T-helper 17 cell (primary cell): ENCODE measurements at regions not wholly inside any gene's neighbourhood (a gene's known extent, or its start where the extent isn't known, plus 50 kb on each side); places are given as distances from the start of the nearest gene placed in this dataset.

Experiments used
- ATAC-seq: fragments of 150-1000 bp; cut with Tn5 transposase; 2 replicates; pipeline ENCODE4 v1.10.0; 2021; ENCODE audit warnings: mild to moderate bottlenecking, moderate library complexity
- DNase-seq, 3 donors: peaks; one replicate each; pipeline versions ENCODE4 v3.0.0 to v3.0.0-alpha.2; 2020 to 2021
- H3K9me3 ChIP-seq: one replicate; pipeline ENCODE4 v1.7.0; 2013; ENCODE audit warnings: low read length, mild to moderate bottlenecking; ENCODE audit not compliant: control insufficient read depth, poor library complexity, severe bottlenecking
- H3K27ac Mint-ChIP-seq: one replicate; pipeline ENCODE4 v1.8.0; 2022; ENCODE audit warnings: mild to moderate bottlenecking, moderate library complexity, mixed read lengths
- H3K27me3 Mint-ChIP-seq: one replicate; pipeline ENCODE4 v1.8.0; 2022; ENCODE audit warnings: mixed read lengths
- H3K36me3 Mint-ChIP-seq: one replicate; pipeline ENCODE4 v1.8.0; 2022; ENCODE audit warnings: low read depth, mixed read lengths
- H3K4me1 Mint-ChIP-seq: one replicate; pipeline ENCODE4 v1.8.0; 2022; ENCODE audit warnings: mild to moderate bottlenecking, mixed read lengths
- H3K4me3 Mint-ChIP-seq: one replicate; pipeline ENCODE4 v1.8.0; 2022; ENCODE audit warnings: mild to moderate bottlenecking, moderate library complexity, mixed read lengths

DNA sequence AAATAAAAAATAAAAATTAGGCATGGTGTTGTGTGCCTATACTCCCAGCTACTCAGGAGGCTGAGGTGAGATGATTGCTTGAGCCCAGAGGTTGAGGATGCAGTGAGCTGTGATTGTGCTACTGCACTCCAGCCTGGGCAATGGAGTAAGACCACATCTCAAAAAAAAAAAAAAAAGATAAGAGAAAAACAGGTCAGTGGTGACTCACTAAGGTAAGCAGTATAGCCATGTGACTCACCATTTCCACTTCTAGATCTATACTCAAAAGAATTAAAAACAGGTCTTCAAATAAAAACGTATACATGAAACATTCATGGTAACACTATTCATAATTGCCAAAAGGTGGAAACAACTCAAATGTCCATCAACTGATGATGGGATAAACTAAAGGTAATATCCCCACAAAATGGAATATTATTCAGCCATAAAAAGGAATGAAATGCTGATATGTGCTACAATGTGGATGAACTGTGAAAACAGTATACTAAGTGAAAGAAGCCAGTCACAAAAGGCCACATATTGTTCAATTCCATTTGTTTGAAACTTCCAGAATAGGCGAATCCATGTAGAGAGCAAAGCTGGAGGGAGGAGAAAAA is 75.1 kb downstream of the ZNF281 start:
- H3K9me3 ChIP-seq, result no peaks in the 10 kb centered on the region
- no peak for ATAC-seq
- Mint-ChIP-seq H3K36me3 (no peaks in the 10 kb centered on the region), H3K27ac (no peak overlapping the region), H3K4me3 (no peak overlapping the region), H3K4me1 (peaks cover 11% of the 10 kb centered on the region), H3K27me3 (peaks cover 4% of the 10 kb centered on the region)
- no peak for DNase-seq

DNA sequence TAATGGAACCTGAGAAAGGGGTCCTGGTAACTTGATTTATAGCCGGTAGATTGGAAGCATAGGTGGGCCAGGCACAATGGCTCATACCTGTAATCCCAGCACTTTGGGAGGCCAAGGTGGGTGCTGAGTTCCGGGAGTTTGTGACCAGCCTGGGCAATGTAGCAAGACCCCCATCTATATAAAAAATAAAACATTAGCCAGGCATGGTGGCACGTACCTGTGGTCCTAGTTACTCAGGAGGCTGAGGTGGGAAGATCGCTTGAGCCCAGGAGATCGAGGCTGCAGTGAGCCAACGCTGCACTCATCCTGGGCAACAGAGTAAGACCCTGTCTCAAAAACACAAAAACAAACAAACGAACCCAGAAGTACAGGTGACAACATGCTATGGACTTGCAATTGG is 76.5 kb downstream of the ZNF281 start:
- H3K27me3 Mint-ChIP-seq, result peaks cover 7% of the 10 kb centered on the region
- no peaks in the 10 kb centered on the region for H3K36me3 Mint-ChIP-seq
- no peaks in the 10 kb centered on the region for H3K9me3 ChIP-seq
- no peak overlapping the region for H3K4me3 Mint-ChIP-seq
- DNase-seq, result no peak
- ATAC-seq, result no peak
- H3K4me1 Mint-ChIP-seq, result peaks cover 11% of the 10 kb centered on the region
- H3K27ac Mint-ChIP-seq, result no peak overlapping the region

DNA sequence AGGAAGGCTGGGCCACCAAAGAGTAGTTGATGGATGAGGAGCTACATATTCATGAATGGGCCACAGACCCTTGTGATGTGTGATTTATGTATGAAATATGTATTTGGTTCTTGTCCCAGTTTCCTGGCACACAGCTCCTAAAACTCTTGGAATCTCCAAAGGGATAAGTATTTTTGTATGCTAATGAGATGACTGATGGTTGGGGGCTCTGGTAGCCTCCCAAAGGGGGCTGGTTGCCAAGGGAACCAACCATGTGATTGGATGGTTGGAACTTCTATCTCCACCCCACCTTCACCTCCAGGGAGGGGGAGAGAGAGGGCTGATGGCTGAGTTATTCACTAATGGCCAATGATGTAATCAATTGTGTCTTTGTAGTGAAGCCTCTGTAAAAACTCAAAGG is 77.1 kb downstream of the ZNF281 start:
- DNase-seq (no peak), ATAC-seq (no peak)
- no peaks in the 10 kb centered on the region for H3K9me3 ChIP-seq
- Mint-ChIP-seq H3K36me3 (no peaks in the 10 kb centered on the region), H3K27ac (no peak overlapping the region), H3K27me3 (peaks cover 11% of the 10 kb centered on the region), H3K4me1 (peaks cover 9% of the 10 kb centered on the region), H3K4me3 (no peak overlapping the region)

DNA sequence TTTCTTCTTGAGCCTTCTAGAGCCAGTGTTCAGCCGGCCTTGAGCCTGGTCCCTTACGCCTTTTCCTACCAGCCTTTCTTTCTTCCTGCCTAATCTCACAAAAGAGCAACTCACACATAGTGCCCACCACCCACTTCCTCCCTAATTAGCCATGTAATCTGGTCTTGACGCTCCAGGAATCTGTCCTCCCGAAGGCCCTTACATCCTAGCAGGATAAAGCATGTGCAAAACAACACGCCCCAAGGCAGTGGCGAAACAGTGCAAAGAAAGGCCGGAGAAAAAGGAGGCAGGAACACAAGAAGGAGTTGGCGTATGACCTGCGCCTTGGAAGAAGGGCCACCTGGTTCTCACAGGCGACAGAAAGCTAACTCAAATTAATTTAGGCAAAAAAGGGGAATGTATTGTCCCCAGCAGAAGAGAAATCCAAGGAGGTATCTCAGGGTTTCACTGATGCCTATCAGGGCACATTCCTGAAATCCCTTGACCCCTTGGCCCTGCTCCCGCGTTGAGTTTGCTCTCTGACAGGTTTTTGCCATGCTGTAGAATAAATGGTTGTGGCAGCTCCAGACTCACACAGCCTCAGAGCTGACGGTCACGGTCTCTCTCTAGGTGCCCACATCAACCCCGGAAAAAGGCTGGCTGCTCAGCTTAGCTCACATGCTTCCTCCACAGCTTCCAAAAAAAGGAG is 79.0 kb downstream of the ZNF281 start:
- Mint-ChIP-seq H3K27me3 (peaks cover 16% of the 10 kb centered on the region), H3K4me3 (no peak overlapping the region), H3K27ac (no peak overlapping the region), H3K4me1 (peaks cover 2% of the 10 kb centered on the region), H3K36me3 (no peaks in the 10 kb centered on the region)
- H3K9me3 ChIP-seq, result no peaks in the 10 kb centered on the region
- no peak for DNase-seq
- no peak for ATAC-seq

DNA sequence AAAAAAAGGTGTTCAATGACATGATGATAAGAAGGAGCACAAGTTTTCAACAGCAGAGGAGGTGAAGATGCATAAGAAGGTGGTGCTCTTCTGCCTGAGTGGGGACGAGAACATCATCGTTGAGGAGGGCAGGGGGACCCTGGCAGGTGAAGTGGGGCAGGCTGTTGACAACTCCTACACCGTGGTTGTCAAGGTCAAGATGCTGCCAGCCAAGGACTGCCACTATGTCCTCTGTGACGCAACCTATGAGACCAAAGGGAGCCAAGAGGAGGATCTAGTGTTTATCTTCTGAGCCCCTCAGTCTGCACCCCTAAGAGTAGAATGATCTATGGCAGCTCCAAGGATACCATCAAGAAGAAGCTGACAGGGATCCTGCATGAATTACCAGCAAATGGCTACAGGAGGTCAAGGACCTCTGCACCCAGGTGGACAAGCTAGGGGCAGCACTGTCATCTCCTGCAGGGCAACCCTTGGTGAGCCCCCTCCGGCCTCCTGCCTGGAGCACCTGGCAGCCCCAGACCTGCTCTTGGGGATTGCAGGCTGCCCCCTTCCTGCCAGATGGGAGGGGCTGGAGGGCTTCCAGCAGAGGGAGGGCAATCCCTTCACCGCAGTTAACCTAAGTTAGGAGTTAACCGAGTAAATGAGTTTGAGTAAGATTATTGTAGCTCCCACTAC is 80.5 kb downstream of the ZNF281 start:
- H3K4me3 Mint-ChIP-seq, result no peak overlapping the region
- H3K4me1 Mint-ChIP-seq, result peaks cover 2% of the 10 kb centered on the region
- H3K36me3 Mint-ChIP-seq, result no peaks in the 10 kb centered on the region
- H3K27ac Mint-ChIP-seq, result no peak overlapping the region
- DNase-seq (no peak), ATAC-seq (no peak)
- no peaks in the 10 kb centered on the region for H3K9me3 ChIP-seq
- peaks cover 17% of the 10 kb centered on the region for H3K27me3 Mint-ChIP-seq

DNA sequence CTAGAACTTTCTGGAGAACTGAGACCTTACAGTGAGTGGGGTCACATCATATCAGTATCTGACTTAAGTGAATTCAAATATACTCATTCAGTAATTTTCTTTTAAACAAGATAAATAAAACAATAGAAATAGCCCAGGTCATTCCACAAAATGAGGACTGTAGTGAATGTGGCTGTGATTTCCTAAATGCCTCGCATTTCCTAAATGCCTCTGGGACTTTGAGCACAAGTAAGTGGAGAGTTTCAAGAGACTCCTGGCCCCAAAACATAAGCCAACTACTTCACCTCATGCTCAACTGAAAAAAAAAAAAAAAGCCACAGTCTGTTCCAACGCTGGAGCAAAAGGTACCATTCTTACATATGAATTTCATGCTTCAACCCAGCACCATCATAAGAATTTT is 81.5 kb downstream of the ZNF281 start:
- H3K9me3 ChIP-seq, result no peaks in the 10 kb centered on the region
- ATAC-seq, result no peak
- H3K4me3 Mint-ChIP-seq, result no peak overlapping the region
- H3K27ac Mint-ChIP-seq, result no peak overlapping the region
- no peaks in the 10 kb centered on the region for H3K4me1 Mint-ChIP-seq
- H3K36me3 Mint-ChIP-seq, result no peaks in the 10 kb centered on the region
- no peak for DNase-seq
- peaks cover 17% of the 10 kb centered on the region for H3K27me3 Mint-ChIP-seq

DNA sequence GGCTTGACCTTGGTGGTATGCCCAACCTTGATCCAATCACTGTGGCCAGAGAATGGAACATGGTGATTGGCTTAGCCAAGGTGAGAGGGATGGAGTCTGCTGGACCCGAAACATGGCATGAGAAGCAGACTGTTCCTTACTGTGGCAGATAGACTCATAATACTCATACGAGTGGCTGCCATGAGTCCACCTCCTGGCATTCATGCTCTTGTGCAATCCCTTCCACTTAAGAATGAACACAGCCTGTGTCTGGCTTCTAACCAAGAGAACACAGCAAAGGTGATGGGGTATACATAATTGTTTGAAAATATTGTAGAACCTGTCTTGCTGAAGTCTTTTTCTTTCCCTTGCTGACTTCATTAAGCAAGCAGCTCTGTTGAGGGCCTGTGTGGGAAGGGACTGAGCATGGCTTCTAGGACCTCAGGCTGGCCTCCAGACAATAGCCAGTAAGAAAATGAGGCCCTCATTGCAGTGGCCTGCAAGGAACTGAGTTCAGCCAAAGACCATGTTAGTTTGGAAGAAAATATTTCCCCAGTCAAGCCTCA is 85.9 kb downstream of the ZNF281 start:
- Mint-ChIP-seq H3K4me1 (no peaks in the 10 kb centered on the region), H3K27me3 (peaks cover 10% of the 10 kb centered on the region), H3K4me3 (no peak overlapping the region), H3K36me3 (no peaks in the 10 kb centered on the region), H3K27ac (no peak overlapping the region)
- no peaks in the 10 kb centered on the region for H3K9me3 ChIP-seq
- ATAC-seq, result no peak
- no peak for DNase-seq

DNA sequence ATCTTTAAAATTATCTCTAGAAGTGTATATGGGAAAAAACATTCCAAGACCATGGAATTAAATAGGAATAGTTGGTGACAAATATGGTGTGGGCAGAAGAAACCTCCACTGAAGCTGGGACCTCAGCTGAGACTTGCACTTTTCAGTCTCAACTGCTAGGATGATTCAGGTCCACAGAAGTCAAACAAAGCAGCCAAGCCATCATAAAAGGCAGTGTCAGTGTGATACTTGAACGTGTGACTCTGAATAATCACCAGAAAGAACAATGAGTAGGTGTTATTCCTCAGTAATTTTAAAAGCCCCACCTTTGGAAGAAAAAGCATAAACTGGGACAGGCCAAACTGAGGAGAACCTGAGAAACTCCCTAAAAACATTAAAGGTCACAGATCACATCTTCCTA is 90.7 kb downstream of the ZNF281 start:
- ATAC-seq, result no peak
- H3K4me1 Mint-ChIP-seq, result no peaks in the 10 kb centered on the region
- no peaks in the 10 kb centered on the region for H3K36me3 Mint-ChIP-seq
- DNase-seq, result no peak
- no peak overlapping the region for H3K27ac Mint-ChIP-seq
- H3K9me3 ChIP-seq, result no peaks in the 10 kb centered on the region
- H3K4me3 Mint-ChIP-seq, result no peak overlapping the region
- H3K27me3 Mint-ChIP-seq, result peaks cover 7% of the 10 kb centered on the region

DNA sequence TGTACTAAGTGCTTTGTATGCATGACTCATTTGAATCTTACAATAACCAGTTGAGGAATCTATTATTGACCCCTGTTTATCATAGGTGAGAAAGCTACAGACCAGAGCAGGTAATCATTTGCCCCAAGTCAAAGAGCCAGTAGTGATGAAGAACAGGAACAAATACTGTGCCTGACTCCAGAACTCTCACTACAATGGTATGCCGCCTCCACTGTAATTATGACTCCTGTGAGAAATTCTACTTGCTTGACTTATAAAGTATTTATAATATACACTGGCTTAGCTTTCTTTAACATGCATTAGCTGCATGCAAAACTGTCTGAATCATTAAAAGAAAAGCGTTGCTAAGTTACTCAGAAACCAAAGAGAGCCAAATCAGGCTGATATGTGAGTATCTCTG is 92.6 kb downstream of the ZNF281 start:
- Mint-ChIP-seq H3K27ac (no peak overlapping the region), H3K4me3 (no peak overlapping the region), H3K36me3 (no peaks in the 10 kb centered on the region), H3K27me3 (peaks cover 10% of the 10 kb centered on the region), H3K4me1 (no peaks in the 10 kb centered on the region)
- no peaks in the 10 kb centered on the region for H3K9me3 ChIP-seq
- ATAC-seq (no peak), DNase-seq (no peak)

DNA sequence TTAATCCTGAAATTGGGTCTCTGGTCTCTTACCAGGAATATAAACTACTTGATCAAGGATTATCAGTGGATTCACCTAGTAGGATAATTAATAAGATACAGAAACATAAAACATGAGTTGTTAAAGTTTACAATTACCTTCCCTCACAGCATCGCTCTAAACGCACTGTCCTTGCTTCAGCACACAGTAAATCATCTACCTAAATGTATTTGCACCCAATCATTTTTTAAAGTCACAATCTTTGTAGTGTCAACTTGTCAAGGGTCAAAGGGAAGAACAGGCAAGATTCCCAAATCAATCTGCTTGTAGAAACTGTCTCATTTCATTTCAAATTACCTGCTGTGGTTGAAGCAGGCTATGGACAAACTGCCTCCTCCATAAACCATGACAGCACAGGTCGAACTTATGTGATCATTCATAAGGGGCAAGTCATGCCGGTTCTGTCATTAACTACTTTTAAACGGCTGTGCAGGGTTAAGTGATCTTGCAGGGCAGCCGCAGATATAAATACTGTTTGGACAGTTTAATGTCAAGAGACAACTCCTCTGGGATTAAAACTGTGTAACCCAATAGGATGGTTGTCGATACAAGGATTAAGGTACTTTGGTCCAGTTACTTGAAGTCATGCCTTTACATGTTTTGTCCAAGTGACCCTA is 93.6 kb downstream of the ZNF281 start:
- H3K9me3 ChIP-seq, result no peaks in the 10 kb centered on the region
- Mint-ChIP-seq H3K36me3 (no peaks in the 10 kb centered on the region), H3K4me3 (no peak overlapping the region), H3K27me3 (peaks cover 12% of the 10 kb centered on the region), H3K4me1 (no peaks in the 10 kb centered on the region), H3K27ac (no peak overlapping the region)
- ATAC-seq (no peak), DNase-seq (no peak)

DNA sequence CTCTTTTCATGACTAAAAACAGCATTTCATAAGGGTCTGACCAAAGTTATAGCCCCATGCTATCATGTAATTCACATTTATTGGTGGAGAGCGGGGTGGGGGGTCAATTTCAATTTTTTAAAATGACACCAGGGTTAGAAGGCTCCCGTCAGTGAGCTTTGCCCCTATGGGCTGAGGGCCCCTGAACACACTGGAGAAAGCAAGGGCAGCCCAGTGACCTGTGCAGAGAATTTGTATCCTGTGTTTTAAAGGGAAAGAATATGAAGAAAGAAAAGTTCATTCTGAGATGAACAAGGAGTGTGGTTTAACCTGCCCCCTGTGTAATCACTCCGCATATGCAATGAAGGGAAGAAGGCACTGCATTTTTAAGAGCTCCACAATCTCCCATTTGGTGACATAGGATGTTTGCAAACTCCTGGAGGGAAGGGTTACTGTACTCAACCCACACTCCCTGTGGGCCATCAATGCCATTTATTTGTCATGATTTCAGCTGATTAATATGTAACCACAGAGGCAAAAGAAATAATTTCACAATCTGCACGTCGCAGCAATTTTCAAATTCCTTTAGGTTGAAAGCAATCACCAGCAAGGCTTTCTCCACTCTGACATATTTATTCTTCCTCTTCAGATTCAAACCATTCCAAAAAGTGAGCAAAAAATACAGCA is 95.6 kb downstream of the ZNF281 start:
- no peak for ATAC-seq
- no peak for DNase-seq
- no peaks in the 10 kb centered on the region for H3K9me3 ChIP-seq
- peaks cover 6% of the 10 kb centered on the region for H3K4me1 Mint-ChIP-seq
- no peak overlapping the region for H3K4me3 Mint-ChIP-seq
- no peak overlapping the region for H3K27ac Mint-ChIP-seq
- peaks cover 12% of the 10 kb centered on the region for H3K27me3 Mint-ChIP-seq
- H3K36me3 Mint-ChIP-seq, result peaks cover under 1% of the 10 kb centered on the region

DNA sequence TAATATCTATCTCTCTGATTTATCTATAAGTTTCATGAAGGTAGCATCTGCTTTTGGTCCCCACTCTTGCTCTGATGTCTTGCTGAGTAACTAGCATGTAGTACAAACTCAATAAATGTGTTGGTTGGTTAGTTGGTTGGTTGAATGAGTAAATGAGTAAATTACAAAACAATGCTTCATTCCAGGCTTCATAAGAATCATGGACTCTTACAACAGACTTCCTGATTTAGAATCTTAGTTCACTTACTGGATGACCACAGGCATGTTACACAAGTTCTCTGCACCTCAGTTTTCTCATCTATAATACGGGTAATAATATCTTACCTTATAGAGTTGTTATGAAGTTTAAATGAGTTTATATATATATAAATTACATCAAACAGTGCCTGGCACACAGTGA is 98.6 kb downstream of the ZNF281 start:
- Mint-ChIP-seq H3K36me3 (peaks cover 2% of the 10 kb centered on the region), H3K27me3 (peaks cover 10% of the 10 kb centered on the region), H3K27ac (no peak overlapping the region), H3K4me3 (no peak overlapping the region), H3K4me1 (peaks cover 12% of the 10 kb centered on the region)
- no peaks in the 10 kb centered on the region for H3K9me3 ChIP-seq
- DNase-seq, result no peak
- ATAC-seq, result no peak

DNA sequence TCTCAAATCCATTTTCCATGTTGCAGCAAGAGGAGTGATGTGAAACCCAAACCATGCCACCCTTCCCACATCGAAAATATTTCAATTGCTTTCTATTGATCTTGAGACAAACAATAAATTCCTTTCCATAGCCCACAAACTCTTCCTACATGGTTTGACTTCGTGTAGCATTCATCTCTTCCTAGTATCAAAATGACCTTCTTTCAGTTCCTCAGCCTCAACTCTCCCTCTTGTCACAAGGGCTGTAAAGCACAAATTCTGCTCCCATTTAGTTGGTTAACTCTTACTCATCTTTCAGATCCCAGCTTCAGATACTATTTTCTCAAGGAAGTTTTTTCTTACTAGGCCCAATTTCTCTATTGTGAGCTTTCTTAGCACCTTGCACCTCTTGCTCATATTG is 99.0 kb downstream of the ZNF281 start:
- peaks cover 6% of the 10 kb centered on the region for H3K27me3 Mint-ChIP-seq

More for the DNA sequence above, 99.0 kb downstream of the ZNF281 start:
- H3K36me3 Mint-ChIP-seq, result peaks cover 2% of the 10 kb centered on the region
- peaks cover 12% of the 10 kb centered on the region for H3K4me1 Mint-ChIP-seq
- no peak overlapping the region for H3K27ac Mint-ChIP-seq
- ATAC-seq, result no peak
- H3K9me3 ChIP-seq, result no peaks in the 10 kb centered on the region
- DNase-seq, result no peak
- no peak overlapping the region for H3K4me3 Mint-ChIP-seq
